ENCODE measurements at regions not wholly inside any gene's neighbourhood (a gene's known extent, or its start where the extent isn't known, plus 50 kb on each side); places are given as distances from the start of the nearest gene placed in this dataset.
"Not testable (repeated sequence)": the region's sequence is repeated elsewhere in the genome, so short reads cannot be mapped to it uniquely, and the experiment has no call there.

DNA sequence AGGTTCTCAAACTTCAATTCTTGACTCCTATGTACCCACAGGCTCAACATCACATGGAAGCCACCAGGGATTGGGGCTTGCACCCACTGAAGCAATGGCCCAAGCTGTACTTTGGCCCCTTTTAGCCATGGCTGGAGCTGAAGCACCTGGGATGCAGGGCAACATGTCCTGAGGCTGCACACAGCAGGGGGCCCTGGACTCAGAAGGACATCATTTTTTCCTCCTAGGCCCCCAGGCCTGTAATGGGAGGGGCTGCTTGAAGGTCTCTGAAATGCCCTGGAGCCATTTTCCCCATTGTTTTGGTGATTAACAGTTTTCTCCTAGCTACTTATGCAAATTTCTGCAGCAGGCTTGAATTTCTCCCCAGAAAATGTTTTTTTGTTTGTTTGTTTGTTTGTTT is 465.1 kb upstream of the PCDH10 start:
- no peak for DNase-seq (ENCODE audit: low spot score)

DNA sequence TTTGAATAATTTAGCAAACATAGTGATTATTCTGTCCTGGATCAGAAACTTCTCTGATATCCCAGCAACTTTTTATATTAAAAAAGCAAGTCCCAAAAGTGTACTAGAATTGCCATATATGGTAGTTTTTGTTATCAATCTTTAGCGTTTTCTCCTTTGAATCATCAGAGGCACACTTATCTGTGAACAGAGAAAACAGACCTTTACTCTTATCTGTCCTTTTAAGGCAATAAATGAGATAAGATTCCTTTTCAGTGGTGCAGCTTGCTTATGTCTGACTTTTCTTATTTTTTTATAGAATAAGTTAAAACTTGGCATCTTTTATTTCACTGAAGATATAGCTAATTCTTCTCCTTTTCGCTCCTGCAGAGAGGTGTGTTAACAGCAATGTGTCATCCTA is 458.1 kb upstream of the PCDH10 start:
- DNase-seq (ENCODE audit: low spot score), result no peak

DNA sequence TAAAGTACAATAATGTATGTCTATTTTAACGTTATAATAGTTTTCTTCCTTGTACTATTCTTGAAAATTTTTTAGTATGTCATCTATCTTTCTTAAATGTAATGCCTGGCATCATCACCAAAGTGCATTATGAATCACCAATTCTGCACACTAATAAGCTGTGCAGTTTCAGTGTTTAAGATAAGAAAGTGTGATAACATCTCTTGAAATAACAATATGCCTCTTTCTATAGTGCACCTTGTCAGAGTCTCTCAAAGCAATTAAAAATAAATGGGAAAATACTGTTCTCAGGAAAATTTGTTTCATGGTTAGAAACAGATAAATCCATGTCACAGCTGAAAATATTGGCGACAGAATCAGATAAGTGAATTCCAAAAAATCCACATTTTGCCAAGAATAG is 457.4 kb upstream of the PCDH10 start:
- DNase-seq (ENCODE audit: low spot score), result no peak

DNA sequence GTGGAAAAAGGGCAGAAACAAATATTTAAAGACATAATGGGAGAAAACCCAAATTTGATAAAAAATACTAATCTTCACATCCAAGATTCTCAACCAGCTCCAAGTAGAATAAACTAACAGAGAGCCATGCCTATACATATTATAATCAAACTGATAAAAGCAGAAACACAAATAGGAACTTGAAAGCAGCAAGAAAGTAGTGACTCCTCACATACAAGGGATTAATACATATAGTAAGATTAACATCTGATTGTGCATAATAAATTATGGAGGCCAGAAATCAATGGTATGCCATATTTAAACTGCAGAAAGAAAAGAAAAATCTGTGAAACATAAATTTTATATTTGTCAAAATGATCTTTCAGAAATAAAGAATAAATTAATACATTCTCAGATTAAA is 454.3 kb upstream of the PCDH10 start:
- no peak for DNase-seq (ENCODE audit: low spot score)

DNA sequence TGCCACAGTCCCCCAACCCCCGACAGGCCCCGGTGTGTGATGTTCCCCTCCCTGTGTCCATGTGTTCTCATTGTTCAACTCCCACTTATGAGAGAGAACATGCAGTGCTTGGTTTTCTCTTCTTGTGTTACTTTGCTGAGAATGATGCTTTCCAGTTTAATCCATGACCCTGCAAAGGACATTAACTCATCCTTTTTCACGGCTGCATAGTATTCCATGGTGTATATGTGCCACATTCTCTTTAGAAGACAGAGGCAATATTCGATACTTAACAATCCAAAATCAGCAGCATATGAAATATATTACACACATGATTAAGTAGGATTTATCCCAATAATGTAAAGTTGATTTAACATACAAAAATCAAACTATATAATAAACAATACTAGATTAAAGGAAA is 451.6 kb upstream of the PCDH10 start:
- not testable (repeated sequence) for DNase-seq (ENCODE audit: low spot score)

DNA sequence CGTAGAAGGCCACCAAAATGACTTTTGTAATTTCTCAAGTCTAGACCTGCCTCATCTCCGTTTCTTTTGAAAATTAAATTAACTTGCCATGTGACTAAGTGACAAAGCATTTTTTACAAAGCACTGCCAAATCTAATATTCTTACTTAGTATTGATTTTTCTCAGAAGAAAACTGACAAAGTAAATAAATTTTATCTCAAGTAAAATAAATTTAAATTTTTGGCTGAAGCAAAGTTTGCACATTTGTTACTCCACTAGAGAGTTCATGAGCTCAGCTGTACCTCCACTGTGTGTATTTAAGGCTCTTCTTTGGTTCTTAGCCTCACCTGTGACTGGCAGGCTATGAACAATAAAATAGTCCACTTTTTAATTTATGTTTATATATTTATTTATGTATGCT is 441.1 kb upstream of the PCDH10 start:
- no peak for DNase-seq (ENCODE audit: low spot score)

DNA sequence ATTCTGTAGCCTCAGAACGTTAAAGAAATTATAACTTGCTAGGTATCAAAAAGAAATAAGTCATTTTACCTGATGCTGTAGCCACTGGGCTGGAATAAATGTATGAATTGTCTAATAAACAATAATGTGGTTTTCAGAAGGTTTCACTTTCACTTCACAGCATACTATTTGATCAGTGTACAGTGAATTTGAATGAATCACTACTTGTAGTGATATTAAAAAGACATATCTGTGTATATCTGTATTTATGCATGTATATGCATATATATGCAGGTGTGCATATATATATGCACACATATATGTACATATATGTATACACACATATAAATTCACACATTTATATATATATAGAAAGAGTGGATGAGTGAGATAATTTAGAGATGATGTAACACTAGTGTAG is 440.0 kb upstream of the PCDH10 start:
- DNase-seq (ENCODE audit: low spot score), result no peak

DNA sequence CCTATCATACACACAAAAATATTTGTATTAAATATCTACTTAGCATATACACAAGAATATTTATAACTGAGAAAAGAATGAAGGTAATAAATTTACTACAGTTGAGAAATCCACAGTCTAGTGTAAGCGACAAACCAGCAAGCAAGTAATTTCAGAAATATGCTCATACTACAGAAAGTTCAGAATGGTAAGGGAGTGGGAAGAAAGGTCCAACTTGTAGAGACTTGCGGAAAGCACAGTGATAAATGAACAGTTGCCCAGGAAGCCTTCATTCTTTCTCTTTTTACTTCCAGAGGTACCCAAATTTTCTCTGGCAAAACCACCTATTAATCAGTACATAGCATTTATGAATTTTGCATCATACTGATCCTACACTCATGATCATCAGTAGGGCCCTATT is 438.1 kb upstream of the PCDH10 start:
- DNase-seq (ENCODE audit: low spot score), result no peak

DNA sequence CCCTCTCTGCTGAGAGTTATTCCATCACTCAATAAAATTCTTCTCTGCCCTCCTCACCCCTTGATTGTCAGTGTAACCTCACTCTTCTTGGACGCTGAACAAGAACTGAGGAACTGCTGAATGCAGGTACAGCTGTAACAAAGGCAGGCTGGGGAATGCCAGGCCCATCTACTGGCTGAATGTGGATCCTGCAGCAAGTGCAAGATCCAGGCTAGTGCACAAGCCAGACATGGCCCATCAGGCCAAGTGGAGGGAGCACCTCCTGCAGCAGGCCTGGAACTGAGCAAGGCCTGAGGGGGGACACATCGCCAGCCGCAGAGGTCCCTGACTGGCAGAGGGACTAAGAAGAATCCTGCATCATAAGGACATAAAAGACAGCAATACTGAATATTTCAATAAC is 411.8 kb upstream of the PCDH10 start:
- no peak for DNase-seq (ENCODE audit: low spot score)

DNA sequence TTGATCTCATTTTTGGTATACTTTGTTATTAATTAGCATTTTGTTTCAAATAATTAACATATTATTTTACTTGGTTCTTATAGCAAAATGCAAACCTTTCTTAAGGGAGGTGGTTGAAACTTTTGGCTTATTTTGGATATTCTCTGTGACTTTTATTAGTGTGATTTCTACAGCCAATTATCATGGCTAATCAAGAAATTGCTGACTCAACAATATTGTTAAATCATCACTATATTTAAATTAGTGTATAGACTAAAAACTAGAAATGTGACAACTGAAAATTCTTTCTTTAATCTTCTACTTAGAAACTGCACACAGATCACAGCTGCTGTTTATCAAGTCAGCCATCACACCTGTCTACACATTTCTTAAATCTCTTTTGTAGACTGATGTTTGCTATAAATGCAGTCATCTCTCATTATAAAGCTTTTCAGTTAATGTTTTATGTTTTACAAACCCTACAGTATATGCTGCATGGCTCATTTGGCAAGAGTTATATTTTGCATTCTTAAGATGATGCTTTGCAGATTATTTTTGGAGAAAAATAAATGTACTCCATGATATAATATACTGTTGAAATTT is 389.8 kb upstream of the PCDH10 start:
- no peak for DNase-seq (ENCODE audit: low spot score)

DNA sequence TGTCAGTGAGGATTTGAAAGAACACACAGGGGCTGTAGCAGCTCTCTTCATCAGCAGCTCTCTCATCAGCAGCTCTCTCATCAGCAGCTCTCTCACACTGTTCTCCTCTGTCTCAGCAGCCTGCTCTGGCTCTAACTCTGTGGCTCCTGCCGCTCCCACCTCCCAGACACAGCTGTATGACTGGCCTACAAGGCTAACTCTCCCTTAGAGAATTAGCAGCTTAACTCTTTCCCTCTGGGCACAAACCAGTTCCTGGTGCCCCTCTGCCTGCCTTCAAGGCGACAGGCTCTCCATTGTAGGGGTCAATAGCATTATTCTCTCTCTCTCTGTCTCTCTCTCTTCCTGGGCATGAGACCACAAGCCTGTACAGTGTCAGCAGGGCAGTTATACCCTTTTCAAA is 385.6 kb upstream of the PCDH10 start:
- no peak for DNase-seq (ENCODE audit: low spot score)

DNA sequence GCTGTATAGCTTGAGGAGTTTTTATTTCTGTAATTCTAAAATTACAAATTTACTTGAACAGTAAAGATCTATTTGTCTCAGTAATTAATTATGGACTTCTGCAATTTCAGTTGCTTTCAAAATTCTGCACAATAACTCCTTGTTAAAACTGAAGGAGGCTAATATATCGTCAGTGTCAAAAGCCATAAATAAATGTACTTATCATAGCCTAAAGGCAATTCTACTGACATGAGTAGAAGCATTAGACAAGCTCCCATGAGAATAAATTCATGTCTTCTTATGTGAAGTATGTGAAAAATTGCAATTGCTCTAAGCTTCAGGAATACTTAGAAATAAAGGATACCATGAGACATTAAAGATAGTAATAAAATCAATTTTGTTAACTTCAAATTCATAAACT is 381.2 kb upstream of the PCDH10 start:
- no peak for DNase-seq (ENCODE audit: low spot score)

DNA sequence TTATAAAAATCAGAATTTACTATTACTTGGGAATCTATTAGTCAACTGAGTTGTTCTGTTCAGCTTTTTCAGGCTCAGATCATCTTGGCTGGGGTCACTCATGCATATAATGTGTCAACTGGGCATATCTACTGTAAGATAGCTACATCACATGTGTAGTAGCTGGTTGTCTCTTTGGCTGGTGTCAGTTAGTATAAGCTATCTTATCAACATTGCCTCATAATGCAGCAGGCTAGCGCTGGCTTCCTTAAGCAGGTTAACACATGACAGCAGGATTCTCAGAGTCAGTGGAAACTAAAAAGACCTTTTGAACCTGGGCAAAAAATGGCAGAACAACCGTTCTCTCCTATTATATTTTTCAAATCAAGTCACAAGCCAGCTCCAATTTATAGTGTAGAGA is 378.3 kb upstream of the PCDH10 start:
- no peak for DNase-seq (ENCODE audit: low spot score)

DNA sequence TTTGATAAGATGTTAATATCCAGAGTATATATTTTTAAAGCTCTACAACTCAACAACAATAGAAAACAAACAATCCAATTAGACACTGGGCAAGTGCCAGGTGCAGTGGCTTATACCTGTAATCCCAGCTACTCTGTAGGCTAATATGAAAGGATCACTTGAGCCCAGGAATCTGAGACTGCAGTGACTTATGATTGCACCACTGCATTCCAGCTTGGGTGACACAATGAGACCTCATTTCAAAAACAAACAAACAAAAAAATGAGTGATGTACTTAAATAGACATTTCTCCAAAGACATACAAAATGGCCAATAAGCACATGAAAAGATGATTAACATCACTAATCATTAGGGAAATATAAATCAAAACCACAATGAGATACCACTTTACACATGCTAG is 356.8 kb upstream of the PCDH10 start:
- DNase-seq (ENCODE audit: low spot score), result no peak

DNA sequence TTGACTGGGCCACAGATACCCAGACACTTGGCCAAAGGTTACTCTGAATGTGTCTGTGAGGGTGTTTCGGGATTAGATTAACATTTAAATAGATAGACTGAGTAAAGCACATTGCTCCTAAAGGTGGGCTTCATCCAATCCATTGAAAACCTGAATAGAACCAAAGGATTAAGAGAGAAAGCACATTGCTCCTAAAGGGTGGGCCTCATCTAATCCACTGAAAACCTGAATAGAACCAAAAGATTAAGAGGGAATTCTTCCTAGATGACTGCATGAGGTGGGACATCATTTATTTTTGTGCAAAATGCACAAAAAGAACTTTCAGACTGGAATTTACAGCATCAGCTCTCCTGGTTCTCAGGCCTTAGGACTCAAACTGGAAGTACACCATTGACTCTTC is 351.2 kb upstream of the PCDH10 start:
- no peak for DNase-seq (ENCODE audit: low spot score)

DNA sequence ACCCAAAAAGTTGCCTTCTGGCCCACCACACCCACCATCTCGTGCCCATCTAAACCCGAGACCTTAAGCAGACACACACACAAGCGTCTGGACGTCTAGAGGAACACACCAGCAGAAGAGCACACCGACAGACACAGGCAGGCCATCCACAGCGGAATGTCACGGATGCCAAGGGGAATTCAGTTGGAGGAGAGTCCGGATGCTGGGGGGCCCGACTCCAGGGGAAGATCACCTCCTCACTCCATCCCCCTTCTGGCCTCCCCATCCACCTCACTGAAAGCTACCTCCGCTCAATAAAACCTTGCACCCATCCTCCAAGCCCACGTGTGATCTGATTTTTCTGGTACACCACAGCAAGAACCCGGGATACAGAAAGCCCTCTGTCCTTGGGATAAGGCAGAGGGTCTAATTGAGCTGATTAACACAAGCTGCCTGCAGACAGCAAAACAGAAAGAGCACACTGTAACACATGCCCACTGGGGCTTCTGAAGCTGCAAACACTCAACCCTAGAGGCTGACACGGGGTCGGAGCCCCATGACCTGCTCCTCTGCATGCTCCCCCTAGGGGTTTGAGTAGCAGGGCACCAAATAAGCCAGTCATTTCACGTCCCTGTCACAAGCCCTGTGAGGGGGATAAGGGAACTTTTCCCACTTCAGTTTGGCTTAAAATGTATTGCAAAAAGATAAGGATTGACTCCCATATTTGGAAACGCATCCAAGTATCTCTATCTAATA is 339.6 kb upstream of the PCDH10 start:
- DNase-seq (ENCODE audit: low spot score), result no peak

DNA sequence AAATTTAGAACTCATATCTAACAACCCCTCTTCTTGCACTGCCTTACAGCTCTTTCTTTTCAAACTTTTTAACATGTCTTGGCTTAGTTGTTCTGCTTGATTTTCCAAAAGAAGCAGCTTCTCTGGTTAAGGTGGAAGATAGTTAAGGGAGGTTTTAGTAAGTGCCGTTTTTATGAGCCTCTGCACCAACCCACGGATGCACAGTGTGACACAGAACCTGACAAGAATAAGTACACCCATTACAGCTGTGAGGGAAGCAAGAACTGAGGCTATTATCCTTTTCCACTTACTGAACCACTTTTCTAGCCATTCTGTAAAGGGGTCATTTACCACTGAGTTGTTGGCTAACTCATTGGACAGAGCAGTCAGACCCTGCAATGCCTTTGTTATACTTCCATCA is 336.0 kb upstream of the PCDH10 start:
- not testable (repeated sequence) for DNase-seq (ENCODE audit: low spot score)

DNA sequence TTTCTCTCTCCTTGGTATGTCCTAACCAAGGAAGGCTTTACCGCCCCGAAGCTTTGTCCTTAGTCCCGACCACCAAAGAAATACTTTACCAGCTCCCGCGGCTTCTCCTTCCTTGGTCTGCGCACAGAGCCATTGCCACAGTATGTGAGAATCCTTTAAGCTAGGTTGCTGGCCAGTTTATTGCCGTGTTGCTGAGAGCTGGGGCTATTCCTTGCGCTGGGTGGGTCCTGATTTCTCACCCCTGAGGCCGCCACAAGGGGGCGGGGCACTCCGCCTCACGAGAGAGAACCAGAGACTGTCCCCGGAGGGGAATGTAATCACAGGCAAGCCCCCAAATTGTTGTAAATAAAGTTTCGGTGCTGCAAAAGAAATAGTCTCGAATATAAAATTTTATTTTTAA is 331.0 kb upstream of the PCDH10 start:
- no peak for DNase-seq (ENCODE audit: low spot score)

DNA sequence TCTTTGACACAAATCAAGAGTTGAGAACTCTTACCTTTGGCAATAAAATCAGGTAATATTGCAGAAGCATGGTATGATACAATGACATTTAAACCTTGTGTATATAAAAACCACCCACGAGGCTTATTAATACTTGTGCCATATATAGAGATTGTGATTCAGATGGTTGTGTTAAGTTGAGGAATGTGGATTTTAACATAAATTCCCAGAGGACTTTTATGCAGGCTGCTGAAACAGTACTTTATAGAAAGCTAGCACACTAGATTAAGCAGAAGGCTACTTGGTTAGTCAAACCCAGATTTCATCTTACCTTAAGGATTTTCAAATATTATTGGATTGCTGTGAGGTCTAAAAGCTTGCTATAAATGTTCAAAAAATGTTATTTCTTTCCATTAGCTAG is 325.7 kb upstream of the PCDH10 start:
- DNase-seq (ENCODE audit: low spot score), result no peak

DNA sequence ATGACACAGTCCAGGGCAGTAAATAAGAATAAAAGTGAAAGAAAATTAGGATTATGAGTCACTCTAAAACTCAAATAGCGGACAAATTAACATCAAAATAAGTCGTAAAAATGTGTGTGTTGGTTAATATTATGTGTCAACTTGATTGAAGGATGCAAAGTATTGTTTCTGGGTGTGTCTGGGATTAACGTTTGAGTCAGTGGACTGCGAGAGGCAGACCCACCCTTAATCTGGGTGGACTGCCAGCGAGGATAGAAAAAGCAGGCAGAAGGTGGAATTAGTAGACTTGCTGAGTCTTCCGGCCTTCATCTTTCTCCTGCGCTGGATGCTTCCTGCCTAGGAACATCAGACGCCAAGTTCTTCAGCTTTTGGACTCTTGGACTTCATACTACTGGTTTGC is 324.3 kb upstream of the PCDH10 start:
- no peak for DNase-seq (ENCODE audit: low spot score)

DNA sequence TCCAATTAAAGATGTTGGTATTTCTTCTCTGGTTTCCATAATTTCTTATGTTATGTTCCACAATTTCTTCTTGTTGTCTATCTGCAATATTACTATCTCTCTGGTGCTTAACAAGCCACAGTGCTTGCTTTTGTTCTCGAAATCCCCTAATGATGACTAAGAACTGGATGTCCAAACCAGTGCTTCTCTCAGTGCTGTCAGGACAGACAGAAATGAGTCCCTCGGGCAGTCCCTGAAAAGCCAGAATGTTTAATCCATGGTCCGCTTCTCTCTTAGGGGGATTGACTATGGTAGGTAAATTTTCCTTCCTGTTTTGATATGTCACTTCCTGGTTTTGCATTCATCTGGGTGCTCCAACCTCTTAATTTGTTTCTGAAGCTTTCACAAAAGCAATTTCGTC is 321.6 kb upstream of the PCDH10 start:
- DNase-seq (ENCODE audit: low spot score), result no peak

DNA sequence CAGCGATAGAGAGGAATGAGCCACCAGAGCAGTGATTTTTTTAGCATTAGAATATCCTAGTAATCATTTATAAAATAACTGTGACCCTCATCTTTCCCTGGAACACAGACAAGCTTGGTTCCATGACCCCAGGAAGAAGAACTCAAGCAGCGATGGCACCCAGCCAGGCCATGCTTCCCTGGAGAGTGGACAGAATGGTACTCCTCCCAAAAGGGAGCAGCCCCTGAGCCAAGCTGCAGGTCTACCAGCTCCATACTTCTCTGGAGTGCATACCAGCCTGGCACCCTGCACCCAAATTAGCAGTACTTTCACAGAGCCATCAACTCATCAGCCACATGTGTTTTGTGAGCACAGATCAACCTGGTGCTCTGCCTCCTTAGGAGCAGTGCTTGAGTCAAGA is 310.9 kb upstream of the PCDH10 start:
- no peak for DNase-seq (ENCODE audit: low spot score)

DNA sequence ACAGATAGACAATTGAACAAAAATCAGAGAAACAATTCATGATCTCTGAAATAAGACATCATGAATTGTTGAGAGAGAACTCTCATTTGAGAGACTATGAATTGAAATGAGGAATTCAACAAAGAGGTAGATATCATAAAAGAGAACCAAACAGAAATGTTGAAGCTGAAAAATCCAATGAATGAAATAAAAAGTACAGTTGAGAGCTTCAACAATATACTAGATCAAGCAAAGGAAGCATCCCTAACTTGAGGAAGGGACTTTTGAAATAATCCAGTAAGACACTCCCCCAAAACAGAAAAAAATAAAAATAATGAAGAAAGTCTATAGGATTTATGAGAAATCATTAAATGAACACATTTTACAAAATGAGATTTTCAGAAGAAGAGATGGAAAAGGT is 310.0 kb upstream of the PCDH10 start:
- no peak for DNase-seq (ENCODE audit: low spot score)

DNA sequence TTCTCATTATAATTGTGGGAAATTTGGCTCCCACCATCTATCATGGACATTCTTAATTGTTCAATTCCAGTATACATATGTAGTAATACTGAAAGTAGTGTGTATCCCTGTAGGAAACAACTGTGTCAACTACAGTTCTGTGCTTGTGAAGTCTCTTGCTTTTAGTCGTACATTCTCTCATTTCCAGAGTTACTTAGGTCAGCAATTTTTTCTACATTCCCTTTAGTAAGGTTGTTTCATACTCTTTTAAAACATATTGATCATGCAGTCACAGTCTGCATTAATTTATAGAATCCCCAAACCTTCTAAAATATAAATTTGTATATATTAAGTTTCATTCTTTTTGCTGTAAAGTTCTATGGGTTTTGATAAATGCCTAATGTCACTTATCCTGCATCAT is 289.2 kb upstream of the PCDH10 start:
- DNase-seq (ENCODE audit: low spot score), result no peak

Measured in activated CD4-positive, alpha-beta T cell treated with anti-CD3 and anti-CD28 coated beads, Interleukin-2, Interleukin-4, amounts not matched to agents 100 ng/mL and 50 ng/mL, durations not matched to agents 16 hours and 8 hours (primary cell).